CD4-positive, alpha-beta T cell treated with Interferon alpha-2 for 1 hour (primary cell): ENCODE measurements at regions not wholly inside any gene's neighbourhood (a gene's known extent, or its start where the extent isn't known, plus 50 kb on each side); places are given as distances from the start of the nearest gene placed in this dataset.
"Not testable (repeated sequence)": the region's sequence is repeated elsewhere in the genome, so short reads cannot be mapped to it uniquely, and the experiment has no call there.

ENCODE experiments used
- DNase-seq, 2 donors: peaks; one replicate each; pipeline ENCODE4 v3.0.0-alpha.2; 2020 to 2022

GRCh38 chr4:165779950-165780670, 92.9 kb upstream of the TLL1 start:
- no peak for DNase-seq

- no peak for DNase-seq
These were observed 92.3 kb upstream of the TLL1 start for GRCh38 chr4:165780735-165781134.

- DNase-seq: no peak
These were observed 90.4 kb upstream of the TLL1 start for GRCh38 chr4:165782623-165783022.

- DNase-seq: no peak
These were observed 89.4 kb upstream of the TLL1 start for GRCh38 chr4:165783626-165784025.

- DNase-seq: no peak
These were observed 88.4 kb upstream of the TLL1 start for GRCh38 chr4:165784672-165785071.

GRCh38 chr4:165785337-165785736, 87.7 kb upstream of the TLL1 start:
- no peak for DNase-seq

GRCh38 chr4:165787516-165788274, 85.3 kb upstream of the TLL1 start:
- DNase-seq: no peak

- no peak for DNase-seq
These were observed 84.2 kb upstream of the TLL1 start for GRCh38 chr4:165788686-165789463.

GRCh38 chr4:165793236-165793635, 79.8 kb upstream of the TLL1 start:
- DNase-seq: no peak

GRCh38 chr4:165794834-165795233, 78.2 kb upstream of the TLL1 start:
- no peak for DNase-seq

- no peak for DNase-seq
These were observed 73.6 kb upstream of the TLL1 start for GRCh38 chr4:165799384-165799815.

GRCh38 chr4:165802452-165802851, 70.6 kb upstream of the TLL1 start:
- no peak for DNase-seq

GRCh38 chr4:165803005-165803404, 70.0 kb upstream of the TLL1 start:
- no peak for DNase-seq

GRCh38 chr4:165805406-165805805, 67.6 kb upstream of the TLL1 start:
- no peak for DNase-seq

GRCh38 chr4:165806613-165807012, 66.4 kb upstream of the TLL1 start:
- no peak for DNase-seq

- DNase-seq: no peak
These were observed 62.3 kb upstream of the TLL1 start for GRCh38 chr4:165810726-165811125.

- DNase-seq: no peak
These were observed 59.4 kb upstream of the TLL1 start for GRCh38 chr4:165813606-165814005.

- DNase-seq: no peak
These were observed 58.6 kb upstream of the TLL1 start for GRCh38 chr4:165814256-165815020.

GRCh38 chr4:165819126-165819525, 53.9 kb upstream of the TLL1 start:
- not testable (repeated sequence) for DNase-seq
